ENCODE measurements at regions not wholly inside any gene's neighbourhood (a gene's known extent, or its start where the extent isn't known, plus 50 kb on each side); places are given as distances from the start of the nearest gene placed in this dataset.

DNA sequence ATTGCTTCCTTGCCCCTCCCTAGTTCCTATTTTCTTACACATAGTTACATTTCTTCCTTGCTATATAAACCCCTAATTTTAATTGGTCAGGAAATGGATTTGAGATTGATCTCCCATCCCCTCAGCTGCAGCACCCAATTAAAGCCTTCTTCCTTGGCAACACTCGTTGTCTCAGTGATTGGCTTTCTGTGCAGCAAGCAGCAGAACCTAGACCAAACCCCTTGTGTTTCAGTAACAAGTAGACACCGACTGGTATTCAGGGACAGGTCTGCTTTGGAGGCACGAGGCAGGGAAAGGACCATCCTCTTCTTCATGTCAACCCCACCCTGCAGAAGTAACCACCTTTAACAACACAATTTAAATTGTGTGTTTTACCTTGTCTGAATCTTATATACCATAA lies 152.6 kb downstream of the RPAP3 start:
- TF ChIP-seq, protein P1, sequence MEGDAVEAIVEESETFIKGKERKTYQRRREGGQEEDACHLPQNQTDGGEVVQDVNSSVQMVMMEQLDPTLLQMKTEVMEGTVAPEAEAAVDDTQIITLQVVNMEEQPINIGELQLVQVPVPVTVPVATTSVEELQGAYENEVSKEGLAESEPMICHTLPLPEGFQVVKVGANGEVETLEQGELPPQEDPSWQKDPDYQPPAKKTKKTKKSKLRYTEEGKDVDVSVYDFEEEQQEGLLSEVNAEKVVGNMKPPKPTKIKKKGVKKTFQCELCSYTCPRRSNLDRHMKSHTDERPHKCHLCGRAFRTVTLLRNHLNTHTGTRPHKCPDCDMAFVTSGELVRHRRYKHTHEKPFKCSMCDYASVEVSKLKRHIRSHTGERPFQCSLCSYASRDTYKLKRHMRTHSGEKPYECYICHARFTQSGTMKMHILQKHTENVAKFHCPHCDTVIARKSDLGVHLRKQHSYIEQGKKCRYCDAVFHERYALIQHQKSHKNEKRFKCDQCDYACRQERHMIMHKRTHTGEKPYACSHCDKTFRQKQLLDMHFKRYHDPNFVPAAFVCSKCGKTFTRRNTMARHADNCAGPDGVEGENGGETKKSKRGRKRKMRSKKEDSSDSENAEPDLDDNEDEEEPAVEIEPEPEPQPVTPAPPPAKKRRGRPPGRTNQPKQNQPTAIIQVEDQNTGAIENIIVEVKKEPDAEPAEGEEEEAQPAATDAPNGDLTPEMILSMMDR (conservative IDR thresholded peaks at IDR 0.05; ENCODE audit: low read depth, low read length): no peak
- TF ChIP-seq EZH2 (IDR thresholded peaks at IDR 0.05; ENCODE audit: borderline replicate concordance, low read depth, low read length, poor library complexity, severe bottlenecking): no peak
